Kidney (tissue), 13 donors: ENCODE measurements at regions not wholly inside any gene's neighbourhood (a gene's known extent, or its start where the extent isn't known, plus 50 kb on each side); places are given as distances from the start of the nearest gene placed in this dataset.
"Not testable (repeated sequence)": the region's sequence is repeated elsewhere in the genome, so short reads cannot be mapped to it uniquely, and the experiment has no call there.

Experiments used
- DNase-seq, 5 donors: peaks; one replicate each; pipeline ENCODE4 v3.0.0-alpha.2; 2013 to 2020
- FAIRE-seq: peaks from 2 replicates; lab custom pipeline; 2012; peaks lifted over from hg19 to GRCh38; lab: Jason Lieb, UNC
- H3K27ac ChIP-seq, 2 donors: one replicate each; pipeline ENCODE4 v1.7.0; 2013; ENCODE audit warnings: low read depth in 2 of 2, low read length in 2 of 2, inconsistent platforms in 1 of 2
- H3K27me3 ChIP-seq: one replicate; pipeline ENCODE4 v1.7.1; 2013; ENCODE audit warnings: low read length, inconsistent platforms; ENCODE audit not compliant: control insufficient read depth, insufficient read depth
- H3K36me3 ChIP-seq, 3 donors: one replicate each; pipeline versions ENCODE4 v1.7.0 to v1.7.1; 2013; ENCODE audit warnings: low read length in 3 of 3, control low read depth in 1 of 3, inconsistent platforms in 1 of 3; ENCODE audit not compliant: insufficient read depth in 3 of 3, control insufficient read depth in 2 of 3
- H3K4me1 ChIP-seq, 3 donors: one replicate each; pipeline versions ENCODE4 v1.7.0 to v1.7.1; 2013; ENCODE audit warnings: low read length in 3 of 3, inconsistent platforms in 1 of 3, low read depth in 1 of 3; ENCODE audit not compliant: control insufficient read depth in 2 of 3, insufficient read depth in 2 of 3
- H3K4me3 ChIP-seq, 3 donors: one replicate each; pipeline versions ENCODE4 v1.7.0 to v1.8.1; 2013; ENCODE audit warnings: low read length in 3 of 3, control low read depth in 1 of 3, inconsistent platforms in 1 of 3
- H3K9ac ChIP-seq, 3 donors: one replicate each; pipeline versions ENCODE4 v1.7.0 to v1.7.1; 2013; ENCODE audit warnings: low read length in 3 of 3, control low read depth in 1 of 3, inconsistent platforms in 1 of 3
- H3K9me3 ChIP-seq, 3 donors: one replicate each; pipeline versions ENCODE4 v1.7.0 to v1.7.1; 2013; ENCODE audit warnings: low read length in 3 of 3, control low read depth in 1 of 3, inconsistent platforms in 1 of 3; ENCODE audit not compliant: control insufficient read depth in 2 of 3, insufficient read depth in 1 of 3
- CTCF ChIP-seq: IDR thresholded peaks from 3 replicates; pipeline ENCODE4 v1.5.1; 2012; ENCODE audit warnings: mild to moderate bottlenecking, moderate library complexity, borderline replicate concordance; ENCODE audit not compliant: insufficient read depth; ENCODE audit errors: extremely low read depth
- intact Hi-C: fragments of 100-400 bp; cut with DNase I; formaldehyde crosslinking; loops from one replicate; pipeline ENCODE4 v1.11.1; 2022
- donor health status: control.
- donor health status: control.
- donor health status: control.
- donor health status: control.
- donor health status: control.
- donor health status: DM: yes; HTN: yes; CAD: no.
- donor health status: Normal renal cell carcinoma (clear cell type).

- no peak for DNase-seq
- no peak for FAIRE-seq
These were observed 241.4 kb downstream of the HINT1 start for GRCh38 chr5:130923543-130924124.

GRCh38 chr5:130912088-130912487 is 253.0 kb downstream of the HINT1 start:
- Histone ChIP-seq H3K4me1 (no peaks in the 10 kb centered on the region), H3K9ac (no peak overlapping the region), H3K4me3 (no peak overlapping the region), H3K27me3 (no peaks in the 10 kb centered on the region), H3K36me3 (no peaks in the 10 kb centered on the region), H3K9me3 (peaks cover 0 to 3% (median 2%) of the 10 kb centered on the region in 3 donors), H3K27ac (no peak overlapping the region)
- FAIRE-seq (no peak), DNase-seq (no peak)
- intact Hi-C loops = no loop called here
- TF ChIP-seq CTCF = no peak

More at GRCh38 chr5:130923543-130924124, 241.4 kb downstream of the HINT1 start:
- intact Hi-C loops = no loop called here
- no peak for TF ChIP-seq CTCF
- no peak overlapping the region for H3K9ac ChIP-seq
- H3K4me3 ChIP-seq = no peak overlapping the region
- H3K4me1 ChIP-seq = no peaks in the 10 kb centered on the region
- no peaks in the 10 kb centered on the region for H3K9me3 ChIP-seq
- H3K27ac ChIP-seq = no peak overlapping the region
- H3K27me3 ChIP-seq = no peaks in the 10 kb centered on the region
- no peaks in the 10 kb centered on the region for H3K36me3 ChIP-seq

DNA sequence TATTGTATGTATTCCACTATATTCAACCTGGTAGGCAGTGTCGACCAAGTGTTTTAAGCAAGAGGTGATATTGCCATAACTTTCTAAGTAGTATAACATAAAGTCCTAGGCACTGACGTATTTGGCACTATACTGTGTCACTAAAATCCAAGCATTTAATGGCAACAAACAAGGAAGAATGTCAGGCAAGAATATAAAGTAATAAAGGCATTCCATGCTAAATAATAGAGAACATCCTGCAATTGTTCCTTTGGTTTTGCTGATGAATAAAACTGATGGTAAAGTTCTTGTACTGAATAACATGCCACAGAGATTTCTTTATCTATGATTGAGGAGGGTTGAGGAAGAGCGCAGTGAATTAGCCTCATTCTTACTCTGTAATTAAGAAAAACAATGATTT is 256.9 kb downstream of the HINT1 start:
- no peak for TF ChIP-seq CTCF
- Histone ChIP-seq H3K9ac (no peak overlapping the region), H3K9me3 (peaks cover 0 to 3% (median under 1%) of the 10 kb centered on the region in 3 donors), H3K27ac (no peak overlapping the region), H3K4me1 (no peaks in the 10 kb centered on the region), H3K27me3 (no peaks in the 10 kb centered on the region), H3K4me3 (no peak overlapping the region), H3K36me3 (no peaks in the 10 kb centered on the region)
- intact Hi-C loops = no loop called here
- FAIRE-seq = no peak
- DNase-seq = no peak

- DNase-seq, H3K9me3 ChIP-seq, H3K27ac ChIP-seq, FAIRE-seq, intact Hi-C loops, H3K4me1 ChIP-seq, H3K9ac ChIP-seq, H3K4me3 ChIP-seq, H3K36me3 ChIP-seq, H3K27me3 ChIP-seq: not testable (repeated sequence)
These were observed 267.4 kb downstream of the HINT1 start for GRCh38 chr5:130897537-130898195.

GRCh38 chr5:130897181-130897536 is 267.9 kb downstream of the HINT1 start:
- H3K27ac ChIP-seq, H3K4me3 ChIP-seq, H3K4me1 ChIP-seq, H3K36me3 ChIP-seq, H3K9me3 ChIP-seq, intact Hi-C loops, FAIRE-seq, DNase-seq, H3K9ac ChIP-seq, H3K27me3 ChIP-seq: not testable (repeated sequence)
